NCI-H748 treated with DMSO at 0.1 percent for 48 hours (cell line): ENCODE measurements at regions not wholly inside any gene's neighbourhood (a gene's known extent, or its start where the extent isn't known, plus 50 kb on each side); places are given as distances from the start of the nearest gene placed in this dataset.

Experiments
- DNase-seq: peaks from one replicate; lab custom pipeline; 2025; lab: John Stamatoyannopoulos, UW

- DNase-seq, result no peak
Measured at GRCh38 chr6:22401206-22401605, 104.4 kb upstream of the PRL start.

- no peak for DNase-seq
Measured at GRCh38 chr6:22401932-22402331, 105.1 kb upstream of the PRL start.

- no peak for DNase-seq
Measured at GRCh38 chr6:22409486-22409885, 112.7 kb upstream of the PRL start.

- DNase-seq, result no peak
Measured at GRCh38 chr6:22411376-22412105, 114.7 kb upstream of the PRL start.

- DNase-seq, result no peak
Measured at GRCh38 chr6:22412994-22413393, 116.2 kb upstream of the PRL start.

GRCh38 chr6:22413681-22414311 lies 117.0 kb upstream of the PRL start:
- no peak for DNase-seq

- DNase-seq, result no peak
Measured at GRCh38 chr6:22418714-22419113, 121.9 kb upstream of the PRL start.

GRCh38 chr6:22421198-22421597 lies 124.4 kb upstream of the PRL start:
- no peak for DNase-seq

GRCh38 chr6:22424196-22424595 lies 127.4 kb upstream of the PRL start:
- no peak for DNase-seq

GRCh38 chr6:22432060-22432459 lies 135.2 kb upstream of the PRL start:
- DNase-seq, result no peak

- no peak for DNase-seq
Measured at GRCh38 chr6:22433745-22434144, 135.6 kb upstream of the HDGFL1 start.

- DNase-seq, result no peak
Measured at GRCh38 chr6:22435151-22435550, 134.2 kb upstream of the HDGFL1 start.

- no peak for DNase-seq
Measured at GRCh38 chr6:22436134-22436533, 133.2 kb upstream of the HDGFL1 start.

- DNase-seq, result no peak
Measured at GRCh38 chr6:22437665-22438064, 131.7 kb upstream of the HDGFL1 start.

- peak; percentile 49 for DNase-seq
Measured at GRCh38 chr6:22442826-22443225, 126.5 kb upstream of the HDGFL1 start.

- no peak for DNase-seq
Measured at GRCh38 chr6:22444330-22444729, 125.0 kb upstream of the HDGFL1 start.

- no peak for DNase-seq
Measured at GRCh38 chr6:22445946-22446345, 123.4 kb upstream of the HDGFL1 start.

- DNase-seq, result no peak
Measured at GRCh38 chr6:22447249-22448196, 121.8 kb upstream of the HDGFL1 start.

GRCh38 chr6:22448291-22448711 lies 121.1 kb upstream of the HDGFL1 start:
- DNase-seq, result no peak

- DNase-seq, result no peak
Measured at GRCh38 chr6:22451962-22452361, 117.4 kb upstream of the HDGFL1 start.

GRCh38 chr6:22455378-22455777 lies 114.0 kb upstream of the HDGFL1 start:
- DNase-seq, result no peak

GRCh38 chr6:22457996-22458395 lies 111.4 kb upstream of the HDGFL1 start:
- DNase-seq, result no peak
